Kasumi-1 (cell line): ENCODE measurements at regions not wholly inside any gene's neighbourhood (a gene's known extent, or its start where the extent isn't known, plus 50 kb on each side); places are given as distances from the start of the nearest gene placed in this dataset.
A peak's percentile ranks its signal among the peaks of the same experiment; 100 is the strongest.

Experiments used
- DNase-seq, 2 experiments: peaks; one replicate each; lab custom pipeline; 2025; lab: John Stamatoyannopoulos, UW

- DNase-seq: no peak
Measured at GRCh38 chr4:107164962-107165475, 128.9 kb upstream of the DKK2 start.

- DNase-seq: no peak
Measured at GRCh38 chr4:107156443-107156842, 120.3 kb upstream of the DKK2 start.

- no peak for DNase-seq
Measured at GRCh38 chr4:107155366-107155765, 119.3 kb upstream of the DKK2 start.

DNA sequence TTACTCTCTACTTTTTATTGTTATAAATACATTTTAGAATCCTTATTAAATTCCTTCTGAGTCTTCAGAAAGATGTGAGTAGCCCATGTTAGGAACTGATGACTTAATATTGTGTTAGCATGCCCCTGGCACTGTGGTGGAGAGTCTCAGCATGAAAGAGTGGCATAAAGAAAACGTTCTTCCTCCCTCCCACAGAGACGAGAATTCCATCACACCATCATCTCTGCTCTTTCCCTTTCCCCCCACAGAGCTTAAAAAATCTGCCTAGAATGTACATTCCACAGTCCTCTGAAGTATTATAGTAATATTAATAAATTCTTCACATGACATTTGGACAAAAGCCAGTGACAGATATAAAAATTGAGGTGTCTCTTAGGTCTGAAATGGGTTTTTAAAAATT is 117.8 kb upstream of the DKK2 start:
- DNase-seq: no peak

- DNase-seq: no peak
Measured at GRCh38 chr4:107153228-107153627, 117.1 kb upstream of the DKK2 start.

DNA sequence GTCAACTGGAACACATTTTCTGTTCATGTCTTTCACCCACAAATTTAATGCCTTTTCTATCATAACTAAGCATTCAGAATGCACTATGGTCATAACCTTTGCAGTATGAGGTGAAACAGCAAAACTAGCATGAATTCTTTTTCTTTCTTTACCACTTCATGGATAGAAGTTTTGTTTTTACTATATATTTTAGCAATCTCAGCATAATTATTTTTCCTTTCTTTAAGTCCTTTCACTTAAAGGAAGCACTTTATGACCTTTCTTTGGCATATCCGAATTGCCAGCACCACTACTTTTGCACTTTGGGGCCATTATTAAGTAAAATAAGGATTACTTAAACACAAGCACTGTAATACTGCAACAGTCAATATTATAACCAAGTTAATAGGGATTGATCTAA is 115.1 kb upstream of the DKK2 start:
- no peak for DNase-seq

- DNase-seq: no peak
Measured at GRCh38 chr4:107148904-107149303, 112.8 kb upstream of the DKK2 start.

- no peak for DNase-seq
Measured at GRCh38 chr4:107147873-107148272, 111.8 kb upstream of the DKK2 start.

- DNase-seq: no peak
Measured at GRCh38 chr4:107138433-107138832, 102.3 kb upstream of the DKK2 start.

DNA sequence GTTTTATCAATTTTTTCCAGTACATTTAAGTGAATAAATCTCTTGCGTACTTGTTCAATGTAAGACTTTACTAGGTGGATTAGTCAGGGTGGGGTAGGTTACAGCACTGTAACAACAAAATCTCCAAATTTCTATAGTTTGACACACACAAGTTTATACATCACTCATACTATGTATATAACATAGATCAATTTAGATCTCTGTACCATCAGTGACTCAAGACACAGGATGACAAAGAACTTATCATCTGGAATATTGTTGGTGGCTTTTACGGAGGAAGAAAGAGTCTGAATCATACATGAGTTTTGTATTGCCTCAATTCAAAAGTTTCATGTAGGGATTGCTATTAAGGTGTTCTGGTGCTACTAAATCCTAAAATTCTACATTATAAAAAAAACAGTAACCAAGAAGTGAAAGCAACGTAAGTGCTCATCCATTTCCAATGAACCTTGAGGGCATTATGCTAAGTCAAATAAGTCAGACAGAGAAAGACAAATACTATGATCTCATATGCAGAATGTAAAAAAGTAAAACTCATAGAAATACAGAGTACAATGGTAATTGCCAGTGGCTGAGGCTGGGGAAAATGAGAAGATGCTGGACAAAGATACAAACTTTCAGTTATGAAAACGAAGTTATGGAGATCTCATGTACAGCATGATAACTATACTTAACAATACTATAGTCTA is 98.0 kb upstream of the DKK2 start:
- no peak for DNase-seq

GRCh38 chr4:107131295-107131694 is 95.2 kb upstream of the DKK2 start:
- no peak for DNase-seq

DNA sequence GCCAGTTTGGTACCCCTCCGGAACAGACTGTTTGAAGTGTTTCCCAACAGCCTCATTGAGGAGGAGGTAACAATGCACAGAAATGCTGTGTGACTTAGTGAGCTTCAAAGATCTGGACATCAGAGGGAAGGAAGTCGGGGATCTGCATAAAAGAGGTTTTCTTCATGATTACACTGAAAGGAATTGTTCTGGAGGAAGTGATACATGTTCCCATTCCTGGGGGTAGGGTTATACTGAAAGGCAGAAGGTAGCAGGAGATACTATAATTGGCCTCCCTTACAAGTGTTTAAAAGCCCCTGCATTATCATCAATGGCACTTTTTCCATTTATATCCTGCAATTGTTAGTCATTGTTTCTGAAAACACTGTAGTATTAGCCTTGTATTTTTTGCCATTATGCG is 94.0 kb upstream of the DKK2 start:
- DNase-seq: no peak

- DNase-seq: no peak
Measured at GRCh38 chr4:107129611-107130010, 93.5 kb upstream of the DKK2 start.

DNA sequence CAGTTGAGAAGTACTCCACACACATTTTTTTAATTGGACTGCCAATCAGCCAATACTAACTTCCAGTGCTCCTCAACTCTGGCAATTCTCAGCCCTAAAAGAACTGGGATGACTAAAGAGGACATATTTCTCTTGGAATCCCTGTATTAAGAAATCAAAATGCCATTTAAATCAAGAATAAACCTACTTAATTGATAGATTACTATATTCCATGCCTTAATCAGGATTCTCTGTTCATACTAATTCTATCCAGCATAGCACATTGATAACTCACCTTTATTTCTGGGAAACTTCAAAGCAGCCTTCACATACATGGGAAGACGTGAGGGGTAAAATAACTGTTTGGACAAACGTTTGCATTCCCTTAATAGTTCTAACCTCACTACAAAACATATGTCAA is 93.0 kb upstream of the DKK2 start:
- no peak for DNase-seq

GRCh38 chr4:107128116-107128515 is 92.0 kb upstream of the DKK2 start:
- DNase-seq: no peak

DNA sequence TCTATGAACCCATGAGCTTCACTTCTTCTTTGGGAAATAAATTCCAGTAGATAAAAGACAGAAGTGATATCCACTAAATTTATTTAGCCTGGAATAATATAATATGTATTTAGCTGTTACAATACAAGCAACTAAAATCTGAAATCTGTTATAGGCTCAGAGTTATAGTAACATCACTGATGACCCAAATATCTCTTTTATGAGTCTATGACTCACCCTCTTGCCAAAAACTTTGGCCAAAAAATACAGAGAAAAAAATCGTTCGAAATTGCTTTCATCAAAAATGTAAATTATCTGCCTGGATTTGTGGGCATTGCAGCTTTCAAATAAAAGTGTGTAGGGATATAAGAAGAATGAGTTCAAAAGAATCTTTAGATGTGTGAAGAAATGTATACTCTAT is 89.4 kb upstream of the DKK2 start:
- DNase-seq: no peak

- DNase-seq: no peak
Measured at GRCh38 chr4:107122736-107123135, 86.6 kb upstream of the DKK2 start.

DNA sequence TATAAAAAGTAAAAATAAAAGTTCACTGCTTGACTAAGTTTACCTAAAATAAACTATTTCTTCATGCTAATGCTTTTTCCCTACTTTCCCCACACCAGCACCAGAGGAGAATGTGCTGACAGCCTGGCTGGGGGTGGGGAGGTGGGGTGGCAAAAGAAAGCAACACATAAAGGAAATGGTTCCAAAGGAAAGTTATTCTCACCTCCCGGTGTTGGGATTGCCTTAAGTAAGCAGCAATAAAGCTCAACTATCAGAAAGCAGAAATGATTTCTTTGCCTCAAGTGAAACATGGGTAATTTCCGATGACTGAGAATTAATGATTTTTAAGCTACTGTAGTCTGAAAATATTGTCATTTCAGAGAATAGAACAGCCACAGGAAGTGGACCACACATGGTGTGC is 84.5 kb upstream of the DKK2 start:
- no peak for DNase-seq

DNA sequence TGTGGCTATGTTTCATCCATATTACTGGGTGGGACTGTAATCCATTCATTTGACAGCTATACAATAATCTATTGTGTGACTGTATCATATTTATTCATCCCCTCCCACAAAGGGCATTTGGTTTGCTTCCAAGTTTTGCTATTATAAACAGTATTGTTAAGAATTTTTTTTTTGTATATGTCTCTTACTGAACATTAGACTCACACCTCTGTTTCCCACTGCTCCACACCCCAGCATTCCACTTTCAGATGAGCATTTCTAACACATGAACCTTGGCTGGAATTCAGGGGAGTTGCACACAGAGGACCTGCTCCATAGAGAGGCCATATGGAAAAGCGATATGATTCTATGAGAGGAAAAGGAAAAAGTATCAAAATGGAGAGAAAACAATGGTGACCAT is 81.6 kb upstream of the DKK2 start:
- no peak for DNase-seq

- DNase-seq: no peak
Measured at GRCh38 chr4:107115185-107115847, 79.2 kb upstream of the DKK2 start.

GRCh38 chr4:107114059-107114458 is 77.9 kb upstream of the DKK2 start:
- no peak for DNase-seq

GRCh38 chr4:107098401-107098800 is 62.3 kb upstream of the DKK2 start:
- no peak for DNase-seq

DNA sequence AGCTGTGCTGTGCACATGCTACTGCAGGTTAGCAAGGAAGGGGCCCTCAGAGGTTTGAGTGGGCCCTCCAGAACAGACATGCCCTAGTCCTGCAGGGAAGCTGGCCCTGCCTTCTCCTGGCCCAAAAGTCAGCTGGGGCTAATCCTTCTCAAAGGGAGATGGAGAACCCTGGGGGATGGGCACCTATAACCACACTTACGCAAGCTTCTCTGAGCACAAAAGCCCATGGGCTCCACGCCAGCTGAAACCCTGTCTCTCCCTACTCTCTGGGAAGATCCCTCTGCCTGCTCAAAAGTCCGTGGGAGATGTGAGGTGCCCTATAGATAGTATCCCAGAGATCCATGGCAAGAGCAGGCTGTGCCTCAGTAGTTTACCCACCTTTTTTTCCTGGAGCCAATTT is 58.9 kb upstream of the DKK2 start:
- no peak for DNase-seq

GRCh38 chr4:107094332-107094731 is 58.2 kb upstream of the DKK2 start:
- peak; percentile 84 for DNase-seq
